ENCODE measurements at regions not wholly inside any gene's neighbourhood (a gene's known extent, or its start where the extent isn't known, plus 50 kb on each side); places are given as distances from the start of the nearest gene placed in this dataset.

DNA sequence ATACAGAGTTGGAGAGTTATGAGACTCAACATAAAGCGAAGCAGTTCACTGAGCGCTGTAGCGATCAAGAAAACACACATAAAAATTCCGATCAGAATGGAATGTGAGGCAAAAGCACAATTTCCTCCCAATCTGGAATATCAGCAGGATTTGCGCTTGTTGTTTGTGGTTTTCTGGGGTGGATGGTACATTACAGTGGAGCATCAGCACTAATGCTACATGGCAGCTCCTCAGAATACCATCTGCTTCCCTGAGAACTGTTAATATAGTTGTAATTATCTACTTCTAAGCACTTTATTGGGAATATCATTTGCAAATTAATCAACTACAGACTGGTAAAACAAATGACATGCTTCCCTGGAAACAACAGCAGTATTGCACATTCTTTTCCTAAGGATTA lies 324.1 kb upstream of the PPARGC1A start:
- H3K9me3 ChIP-seq (replicated peaks in 1 of 3), result no peaks in the 10 kb centered on the region
- intact Hi-C loops (cut with DNase I), result no loop called here
- H3K36me3 ChIP-seq (replicated peaks in 1 of 2), result no peaks in the 10 kb centered on the region
- no peak overlapping the region for H3K4me3 ChIP-seq
- no peak for TF ChIP-seq POLR2A (IDR thresholded peaks at IDR 0.05)
- TF ChIP-seq, protein P1, sequence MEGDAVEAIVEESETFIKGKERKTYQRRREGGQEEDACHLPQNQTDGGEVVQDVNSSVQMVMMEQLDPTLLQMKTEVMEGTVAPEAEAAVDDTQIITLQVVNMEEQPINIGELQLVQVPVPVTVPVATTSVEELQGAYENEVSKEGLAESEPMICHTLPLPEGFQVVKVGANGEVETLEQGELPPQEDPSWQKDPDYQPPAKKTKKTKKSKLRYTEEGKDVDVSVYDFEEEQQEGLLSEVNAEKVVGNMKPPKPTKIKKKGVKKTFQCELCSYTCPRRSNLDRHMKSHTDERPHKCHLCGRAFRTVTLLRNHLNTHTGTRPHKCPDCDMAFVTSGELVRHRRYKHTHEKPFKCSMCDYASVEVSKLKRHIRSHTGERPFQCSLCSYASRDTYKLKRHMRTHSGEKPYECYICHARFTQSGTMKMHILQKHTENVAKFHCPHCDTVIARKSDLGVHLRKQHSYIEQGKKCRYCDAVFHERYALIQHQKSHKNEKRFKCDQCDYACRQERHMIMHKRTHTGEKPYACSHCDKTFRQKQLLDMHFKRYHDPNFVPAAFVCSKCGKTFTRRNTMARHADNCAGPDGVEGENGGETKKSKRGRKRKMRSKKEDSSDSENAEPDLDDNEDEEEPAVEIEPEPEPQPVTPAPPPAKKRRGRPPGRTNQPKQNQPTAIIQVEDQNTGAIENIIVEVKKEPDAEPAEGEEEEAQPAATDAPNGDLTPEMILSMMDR (IDR thresholded peaks at IDR 0.05), result no peak
- DNase-seq, result no peak
- WGBS, 4 donors, result 65 to 80% (median 75%) methylated on average over 5 of the region's 5 CpGs
- H3K27me3 ChIP-seq, result no peaks in the 10 kb centered on the region
- no peaks in the 10 kb centered on the region for H3K4me1 ChIP-seq (replicated peaks in 1 of 2)
- H3K27ac ChIP-seq, result no peak overlapping the region

DNA sequence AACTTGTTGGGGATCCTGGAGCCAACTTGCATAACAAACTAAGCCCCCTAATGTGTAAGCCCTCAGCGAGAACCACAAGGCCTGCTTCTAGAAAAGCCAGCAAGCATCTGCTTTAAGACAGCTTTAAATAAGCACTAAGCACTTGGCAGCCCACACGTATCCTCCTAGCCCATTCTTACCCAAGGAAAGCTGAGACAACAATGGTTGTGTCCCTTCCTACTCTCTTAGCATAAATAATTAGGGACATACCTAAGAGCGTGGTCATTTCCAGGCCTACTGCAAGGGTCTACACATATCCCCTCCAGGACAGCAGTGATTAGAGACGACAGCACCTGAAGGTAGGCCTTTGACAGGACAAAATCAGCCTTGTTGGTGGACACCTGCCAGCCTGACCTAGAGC lies 322.8 kb upstream of the PPARGC1A start:
- no peaks in the 10 kb centered on the region for H3K4me1 ChIP-seq (replicated peaks in 1 of 2)
- WGBS, 4 donors, result 79 to 91% (median 89%) methylated on average over 3 to 4 of the region's 4 CpGs
- DNase-seq, result no peak
- H3K4me3 ChIP-seq, result no peak overlapping the region
- no peaks in the 10 kb centered on the region for H3K9me3 ChIP-seq (replicated peaks in 1 of 3)
- no peak for TF ChIP-seq POLR2A (IDR thresholded peaks at IDR 0.05)
- TF ChIP-seq, protein P1 (IDR thresholded peaks at IDR 0.05), result no peak
- H3K27me3 ChIP-seq, result no peaks in the 10 kb centered on the region
- no peaks in the 10 kb centered on the region for H3K36me3 ChIP-seq (replicated peaks in 1 of 2)
- intact Hi-C loops (cut with DNase I), result no loop called here
- no peak overlapping the region for H3K27ac ChIP-seq

GRCh38 chr4:24211856-24212255 lies 322.0 kb upstream of the PPARGC1A start:
- no peak for DNase-seq
- Histone ChIP-seq H3K27me3 (no peaks in the 10 kb centered on the region), H3K9me3 (replicated peaks in 1 of 3) (no peaks in the 10 kb centered on the region), H3K36me3 (replicated peaks in 1 of 2) (no peaks in the 10 kb centered on the region), H3K4me3 (no peak overlapping the region), H3K4me1 (replicated peaks in 1 of 2) (no peaks in the 10 kb centered on the region), H3K27ac (no peak overlapping the region)
- intact Hi-C loops (cut with DNase I), result no loop called here
- WGBS, 4 donors, result 82 to 86% (median 84%) methylated on average over 10 of the region's 10 CpGs
- no peak for TF ChIP-seq POLR2A (IDR thresholded peaks at IDR 0.05)
- TF ChIP-seq, protein P1 (IDR thresholded peaks at IDR 0.05), result no peak

- Histone ChIP-seq H3K27me3 (no peaks in the 10 kb centered on the region), H3K27ac (peak overlapping the region in 2 of 5 donors; percentile 35 to 68), H3K9me3 (replicated peaks in 1 of 3) (no peaks in the 10 kb centered on the region), H3K4me3 (no peak overlapping the region), H3K4me1 (replicated peaks in 1 of 2) (no peaks in the 10 kb centered on the region), H3K36me3 (replicated peaks in 1 of 2) (no peaks in the 10 kb centered on the region)
- 42 to 48% (median 45%) methylated on average over 10 of the region's 10 CpGs for WGBS, 4 donors
- TF ChIP-seq, protein P1 (IDR thresholded peaks at IDR 0.05), result no peak
- no peak for TF ChIP-seq POLR2A (IDR thresholded peaks at IDR 0.05)
- intact Hi-C loops (cut with DNase I), result no loop called here
- DNase-seq, result peak in 6 of 7 donors; percentile 39 to 79 (median 58)
These were observed 320.6 kb upstream of the PPARGC1A start for GRCh38 chr4:24210332-24210902.
